ENCODE measurements at regions not wholly inside any gene's neighbourhood (a gene's known extent, or its start where the extent isn't known, plus 50 kb on each side); places are given as distances from the start of the nearest gene placed in this dataset.
"Not testable (repeated sequence)": the region's sequence is repeated elsewhere in the genome, so short reads cannot be mapped to it uniquely, and the experiment has no call there.

DNA sequence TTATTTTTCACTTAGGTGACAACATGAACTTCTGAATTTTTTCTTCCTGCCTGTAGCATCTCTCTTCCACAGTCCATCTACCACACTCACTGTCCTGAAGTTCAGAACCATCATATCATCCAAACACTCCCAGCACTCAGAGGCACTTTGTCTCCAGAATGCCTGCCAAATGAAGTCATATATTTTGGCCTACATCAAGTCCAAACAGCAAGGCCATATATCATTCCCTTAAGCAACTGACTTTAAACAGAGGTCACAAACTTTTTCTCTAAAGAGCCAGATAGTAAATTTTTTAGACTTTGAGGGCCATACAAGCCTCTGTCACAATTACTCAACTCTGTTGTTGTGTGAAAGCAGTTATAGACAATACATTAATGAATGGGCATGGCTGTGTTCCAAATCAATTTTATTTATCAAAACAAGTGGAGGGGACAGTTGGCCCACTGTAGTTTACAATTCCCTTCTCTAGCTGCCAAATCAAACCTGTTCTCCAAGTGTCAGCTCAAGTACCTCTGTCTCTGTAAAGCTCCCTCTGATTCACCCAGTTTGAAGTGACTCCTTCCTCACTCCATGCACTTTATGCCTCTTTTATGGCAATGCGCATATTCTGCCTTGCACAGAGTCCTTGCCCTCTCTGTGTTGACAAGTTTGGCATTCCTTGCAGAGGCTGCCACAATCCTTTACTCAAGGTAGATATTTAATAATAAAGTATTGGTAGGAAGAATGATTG lies 305.7 kb downstream of the FZD1 start:
- H3K9ac ChIP-seq, result no peak overlapping the region
- no peak overlapping the region for H3K27ac ChIP-seq
- H3K4me1 ChIP-seq, result no peaks in the 10 kb centered on the region
- H4K20me1 ChIP-seq, result no peaks in the 10 kb centered on the region
- no peak overlapping the region for H3K4me3 ChIP-seq
- H3K27me3 ChIP-seq, result no peaks in the 10 kb centered on the region
- H3K4me2 ChIP-seq, result no peak overlapping the region
- TF ChIP-seq Cebpa-rat (IDR thresholded peaks at IDR 0.05), result no peak
- H3K36me3 ChIP-seq, result no peaks in the 10 kb centered on the region
- H3K9me3 ChIP-seq, result no peaks in the 10 kb centered on the region

DNA sequence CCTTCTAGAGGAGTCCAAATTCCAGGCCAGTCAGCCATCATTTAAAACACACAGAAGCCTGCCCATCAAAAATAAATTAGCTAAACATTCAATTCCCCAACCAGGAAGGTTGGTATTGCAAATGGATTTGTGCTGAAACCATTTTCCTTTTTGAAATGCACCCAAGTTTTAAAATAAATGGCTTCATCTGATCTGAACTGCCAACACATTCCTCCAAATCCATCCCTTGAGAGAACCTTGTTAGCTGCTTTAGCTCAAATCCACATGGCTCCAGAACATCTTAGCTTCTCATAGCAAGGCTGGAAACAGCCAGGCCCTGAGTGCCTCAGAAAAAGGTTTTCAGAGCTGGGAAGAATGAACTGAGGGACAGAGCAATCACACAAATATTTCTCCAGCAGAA lies 306.3 kb downstream of the FZD1 start:
- Histone ChIP-seq H3K27me3 (no peaks in the 10 kb centered on the region), H3K36me3 (no peaks in the 10 kb centered on the region), H4K20me1 (no peaks in the 10 kb centered on the region), H3K9me3 (no peaks in the 10 kb centered on the region), H3K4me3 (no peak overlapping the region), H3K9ac (no peak overlapping the region), H3K4me1 (no peaks in the 10 kb centered on the region), H3K27ac (no peak overlapping the region), H3K4me2 (no peak overlapping the region)
- TF ChIP-seq Cebpa-rat (IDR thresholded peaks at IDR 0.05), result no peak

DNA sequence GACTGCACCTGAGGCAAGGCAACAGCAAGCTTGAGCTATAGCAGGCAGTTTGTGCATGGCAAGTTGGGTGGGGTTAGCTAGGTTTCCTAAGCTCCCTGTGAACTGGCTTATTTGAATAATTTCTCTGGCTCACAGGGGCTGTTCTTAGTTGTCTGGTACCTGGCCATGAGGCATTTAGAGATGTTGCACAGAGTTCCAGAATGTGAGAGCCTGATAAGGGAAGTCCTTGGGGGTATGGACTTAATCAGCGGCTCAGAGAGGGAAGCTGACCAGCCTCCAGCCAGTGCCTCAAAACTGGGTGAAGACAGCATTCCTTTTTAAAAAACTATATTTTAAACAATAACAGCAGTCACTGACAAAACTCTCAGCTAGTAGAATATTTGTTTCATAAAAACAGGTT lies 307.4 kb downstream of the FZD1 start:
- Histone ChIP-seq H3K9me3 (no peaks in the 10 kb centered on the region), H3K4me1 (no peaks in the 10 kb centered on the region), H3K4me2 (no peak overlapping the region), H4K20me1 (no peaks in the 10 kb centered on the region), H3K9ac (no peak overlapping the region), H3K27ac (no peak overlapping the region), H3K4me3 (no peak overlapping the region), H3K27me3 (no peaks in the 10 kb centered on the region), H3K36me3 (no peaks in the 10 kb centered on the region)
- TF ChIP-seq Cebpa-rat (IDR thresholded peaks at IDR 0.05), result no peak

DNA sequence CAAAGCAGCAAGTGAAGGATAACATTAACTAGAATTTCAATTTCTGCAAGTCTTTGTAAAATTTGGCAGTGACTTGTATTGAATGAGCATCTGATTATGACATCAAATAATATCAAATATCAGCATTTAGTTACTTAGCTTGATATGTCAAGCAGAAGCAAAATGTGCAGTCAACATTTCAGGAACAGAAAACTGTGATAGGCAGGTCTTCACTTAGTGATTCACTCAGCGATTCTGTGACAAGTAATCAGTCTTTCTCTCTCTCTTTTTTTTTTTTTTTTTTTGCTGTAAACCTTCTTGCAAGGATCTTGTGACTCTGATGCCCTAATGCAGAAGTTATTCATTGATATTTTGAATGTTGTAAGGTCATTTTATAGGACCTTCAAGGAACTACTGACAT lies 307.1 kb downstream of the MTERF1 start:
- H3K27me3 ChIP-seq, result no peaks in the 10 kb centered on the region
- no peak overlapping the region for H3K9ac ChIP-seq
- no peaks in the 10 kb centered on the region for H3K36me3 ChIP-seq
- H3K4me1 ChIP-seq, result no peaks in the 10 kb centered on the region
- H3K9me3 ChIP-seq, result no peaks in the 10 kb centered on the region
- H3K4me2 ChIP-seq, result no peak overlapping the region
- no peak overlapping the region for H3K27ac ChIP-seq
- TF ChIP-seq Cebpa-rat (IDR thresholded peaks at IDR 0.05), result no peak
- no peak overlapping the region for H3K4me3 ChIP-seq
- H4K20me1 ChIP-seq, result no peaks in the 10 kb centered on the region

GRCh38 chr7:91576459-91576858 lies 304.0 kb downstream of the MTERF1 start:
- H3K4me1 ChIP-seq, result not testable (repeated sequence)

DNA sequence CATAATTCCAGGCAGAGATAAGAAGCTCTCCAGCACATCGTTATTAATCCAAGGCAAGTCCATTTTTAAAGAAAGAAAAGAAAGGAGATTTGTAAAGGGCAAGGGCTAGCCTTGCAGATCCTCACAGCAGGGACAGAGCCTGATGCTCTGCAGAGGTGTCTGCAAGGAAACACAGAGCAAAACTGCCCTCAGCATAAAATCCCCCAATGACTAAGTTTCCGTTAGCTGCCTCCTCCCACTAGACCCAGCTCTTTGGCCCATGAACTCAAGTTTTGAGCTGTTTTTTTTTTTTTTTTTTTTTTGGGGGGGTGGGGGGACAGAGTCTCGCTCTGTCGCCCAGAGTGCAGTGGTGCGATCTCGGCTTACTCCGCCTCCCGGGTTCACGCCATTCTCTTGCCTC lies 300.7 kb downstream of the MTERF1 start:
- no peak overlapping the region for H3K9ac ChIP-seq
- no peak for TF ChIP-seq Cebpa-rat (IDR thresholded peaks at IDR 0.05)
- H4K20me1 ChIP-seq, result no peaks in the 10 kb centered on the region
- H3K36me3 ChIP-seq, result no peaks in the 10 kb centered on the region
- no peak overlapping the region for H3K4me3 ChIP-seq
- H3K4me1 ChIP-seq, result no peaks in the 10 kb centered on the region
- H3K9me3 ChIP-seq, result no peaks in the 10 kb centered on the region
- no peak overlapping the region for H3K4me2 ChIP-seq
- no peaks in the 10 kb centered on the region for H3K27me3 ChIP-seq
- H3K27ac ChIP-seq, result no peak overlapping the region

More at GRCh38 chr7:91576459-91576858, 304.0 kb downstream of the MTERF1 start:
- not testable (repeated sequence) for H3K27ac ChIP-seq, H3K27me3 ChIP-seq, H3K9ac ChIP-seq, H4K20me1 ChIP-seq, H3K9me3 ChIP-seq, H3K4me3 ChIP-seq, H3K36me3 ChIP-seq, H3K4me2 ChIP-seq

GRCh38 chr7:91582799-91583477 lies 297.6 kb downstream of the MTERF1 start:
- H4K20me1 ChIP-seq, result no peaks in the 10 kb centered on the region
- H3K27ac ChIP-seq, result no peak overlapping the region
- no peaks in the 10 kb centered on the region for H3K36me3 ChIP-seq
- H3K27me3 ChIP-seq, result no peaks in the 10 kb centered on the region
- H3K4me1 ChIP-seq, result no peaks in the 10 kb centered on the region
- no peaks in the 10 kb centered on the region for H3K9me3 ChIP-seq
- no peak overlapping the region for H3K9ac ChIP-seq
- no peak overlapping the region for H3K4me3 ChIP-seq
- no peak overlapping the region for H3K4me2 ChIP-seq
- TF ChIP-seq Cebpa-rat (IDR thresholded peaks at IDR 0.05), result no peak

DNA sequence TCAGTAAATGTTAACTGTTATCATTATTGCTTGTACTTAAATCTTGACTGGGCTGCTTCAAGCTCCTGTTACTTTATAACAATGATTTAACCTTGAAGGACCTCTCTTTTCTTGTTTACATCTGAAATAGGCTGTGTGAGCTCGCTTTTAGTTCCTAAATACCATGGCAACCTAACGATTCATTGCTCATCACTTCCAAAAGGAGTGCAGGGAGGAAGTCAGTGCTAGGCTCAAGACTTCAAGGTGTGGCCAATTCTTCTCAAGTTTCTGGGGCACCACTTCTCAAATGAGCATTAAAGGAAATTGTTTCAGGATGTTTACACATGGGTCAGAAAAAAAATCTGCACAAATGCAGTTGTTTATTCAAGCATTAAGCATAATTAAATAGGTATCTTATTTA lies 284.2 kb downstream of the MTERF1 start:
- TF ChIP-seq Cebpa-rat (IDR thresholded peaks at IDR 0.05), result no peak
- H4K20me1 ChIP-seq, result no peaks in the 10 kb centered on the region
- H3K9me3 ChIP-seq, result no peaks in the 10 kb centered on the region
- H3K4me1 ChIP-seq, result peaks cover 16% of the 10 kb centered on the region
- peak overlapping the region; percentile 33 for H3K4me2 ChIP-seq
- H3K9ac ChIP-seq, result no peak overlapping the region
- H3K36me3 ChIP-seq, result no peaks in the 10 kb centered on the region
- H3K27ac ChIP-seq, result no peak overlapping the region
- H3K4me3 ChIP-seq, result no peak overlapping the region
- no peaks in the 10 kb centered on the region for H3K27me3 ChIP-seq

GRCh38 chr7:91598791-91599190 lies 281.7 kb downstream of the MTERF1 start:
- Histone ChIP-seq H3K9ac (no peak overlapping the region), H3K4me1 (peaks cover 16% of the 10 kb centered on the region), H4K20me1 (no peaks in the 10 kb centered on the region), H3K27me3 (no peaks in the 10 kb centered on the region), H3K4me3 (no peak overlapping the region), H3K27ac (no peak overlapping the region), H3K36me3 (no peaks in the 10 kb centered on the region), H3K4me2 (no peak overlapping the region), H3K9me3 (no peaks in the 10 kb centered on the region)
- TF ChIP-seq Cebpa-rat (IDR thresholded peaks at IDR 0.05), result no peak

DNA sequence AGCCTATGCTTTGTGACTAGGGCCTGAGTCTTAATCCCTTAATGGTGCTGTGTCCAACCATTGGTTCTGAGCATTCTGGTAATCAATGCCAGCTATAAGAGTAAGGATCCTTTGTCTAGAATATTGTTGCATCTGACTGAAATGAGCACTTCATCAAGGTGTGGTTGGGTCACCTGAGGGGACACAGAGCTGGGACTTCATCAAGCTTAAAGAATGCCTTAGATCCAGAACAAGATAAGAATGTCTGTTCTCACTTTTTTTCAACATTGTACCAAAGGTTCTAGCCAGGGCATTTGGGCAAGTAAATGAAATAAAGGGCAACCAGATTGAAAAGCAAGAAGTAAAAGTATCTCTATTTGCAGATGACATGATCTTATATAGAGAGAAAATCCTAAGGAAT lies 280.4 kb downstream of the MTERF1 start:
- Histone ChIP-seq H3K4me2 (no peak overlapping the region), H3K9ac (no peak overlapping the region), H3K27ac (no peak overlapping the region), H3K4me3 (no peak overlapping the region), H3K9me3 (no peaks in the 10 kb centered on the region), H4K20me1 (no peaks in the 10 kb centered on the region), H3K36me3 (no peaks in the 10 kb centered on the region), H3K27me3 (no peaks in the 10 kb centered on the region), H3K4me1 (peaks cover 16% of the 10 kb centered on the region)
- no peak for TF ChIP-seq Cebpa-rat (IDR thresholded peaks at IDR 0.05)

All from BLaER1 (cell line).